GM06990 (cell line): ENCODE measurements at regions not wholly inside any gene's neighbourhood (a gene's known extent, or its start where the extent isn't known, plus 50 kb on each side); places are given as distances from the start of the nearest gene placed in this dataset.
"Not testable (repeated sequence)": the region's sequence is repeated elsewhere in the genome, so short reads cannot be mapped to it uniquely, and the experiment has no call there.

Experiments
- DNase-seq: peaks from one replicate; pipeline ENCODE4 v3.0.0-alpha.2; 2011; ENCODE audit not compliant: insufficient read length; ENCODE audit errors: extremely low read depth
- H3K27me3 ChIP-seq: replicated peaks from 2 replicates; pipeline ENCODE4 v1.6.0; 2011; ENCODE audit warnings: low read length; ENCODE audit not compliant: control insufficient read depth, insufficient read depth
- H3K36me3 ChIP-seq: 2 replicates; pipeline ENCODE4 v1.5.1; 2011; ENCODE audit warnings: low read length; ENCODE audit not compliant: control insufficient read depth, insufficient read depth
- H3K4me3 ChIP-seq: replicated peaks from 2 replicates; pipeline ENCODE4 v1.5.1; 2011; ENCODE audit warnings: low read depth, mild to moderate bottlenecking, control low read depth, low read length
- TF ChIP-seq, protein P1 (sequence below): IDR thresholded peaks from 2 replicates; pipeline ENCODE4 v1.5.1; 2011; ENCODE audit warnings: low read length, control low read depth, mild to moderate bottlenecking, inconsistent platforms; ENCODE audit not compliant: insufficient read depth, poor library complexity, severe bottlenecking

DNA sequence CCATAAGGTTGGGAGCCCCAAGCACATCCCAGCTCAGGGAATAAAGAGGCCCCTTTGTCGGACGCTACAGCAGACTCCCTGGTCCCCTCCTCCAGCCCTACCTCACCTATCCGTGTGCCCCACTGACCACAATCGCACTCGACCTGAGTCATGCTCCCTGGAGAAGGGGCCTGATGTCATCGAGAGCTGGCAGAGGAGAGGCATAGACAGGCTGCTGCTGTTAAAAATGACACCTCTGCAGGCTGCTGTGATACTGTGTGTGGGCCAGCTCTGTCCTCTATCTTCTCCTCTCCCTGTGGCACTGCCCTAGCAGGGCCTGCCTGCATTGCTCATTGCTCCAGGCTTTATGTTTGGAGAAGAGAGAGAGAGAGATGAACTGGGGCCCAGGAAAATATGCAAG is 123.4 kb upstream of the SYT13 start:
- Histone ChIP-seq H3K36me3 (no peaks in the 10 kb centered on the region), H3K27me3 (peaks cover 2% of the 10 kb centered on the region), H3K4me3 (no peak overlapping the region)
- TF ChIP-seq, protein P1, sequence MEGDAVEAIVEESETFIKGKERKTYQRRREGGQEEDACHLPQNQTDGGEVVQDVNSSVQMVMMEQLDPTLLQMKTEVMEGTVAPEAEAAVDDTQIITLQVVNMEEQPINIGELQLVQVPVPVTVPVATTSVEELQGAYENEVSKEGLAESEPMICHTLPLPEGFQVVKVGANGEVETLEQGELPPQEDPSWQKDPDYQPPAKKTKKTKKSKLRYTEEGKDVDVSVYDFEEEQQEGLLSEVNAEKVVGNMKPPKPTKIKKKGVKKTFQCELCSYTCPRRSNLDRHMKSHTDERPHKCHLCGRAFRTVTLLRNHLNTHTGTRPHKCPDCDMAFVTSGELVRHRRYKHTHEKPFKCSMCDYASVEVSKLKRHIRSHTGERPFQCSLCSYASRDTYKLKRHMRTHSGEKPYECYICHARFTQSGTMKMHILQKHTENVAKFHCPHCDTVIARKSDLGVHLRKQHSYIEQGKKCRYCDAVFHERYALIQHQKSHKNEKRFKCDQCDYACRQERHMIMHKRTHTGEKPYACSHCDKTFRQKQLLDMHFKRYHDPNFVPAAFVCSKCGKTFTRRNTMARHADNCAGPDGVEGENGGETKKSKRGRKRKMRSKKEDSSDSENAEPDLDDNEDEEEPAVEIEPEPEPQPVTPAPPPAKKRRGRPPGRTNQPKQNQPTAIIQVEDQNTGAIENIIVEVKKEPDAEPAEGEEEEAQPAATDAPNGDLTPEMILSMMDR, result no peak
- no peak for DNase-seq

DNA sequence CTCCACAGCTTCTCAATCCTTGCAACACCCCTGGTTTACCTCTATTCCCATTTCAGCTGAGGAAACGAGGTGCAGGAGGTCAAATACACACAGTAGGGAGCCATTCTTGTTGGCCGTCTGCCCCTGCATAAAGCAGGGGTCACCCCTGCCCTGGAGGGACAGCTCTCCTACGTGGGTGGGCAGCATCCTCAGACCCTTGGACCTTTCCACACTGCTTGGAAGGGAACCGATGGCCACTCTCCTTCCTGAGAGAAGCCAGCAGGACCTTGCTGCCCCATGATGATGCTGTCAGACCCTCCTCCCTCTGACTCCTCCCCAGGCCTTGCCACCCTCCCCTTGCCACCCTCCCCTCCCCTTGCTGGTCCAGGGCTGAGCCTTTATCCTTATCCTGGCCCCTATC is 121.1 kb upstream of the SYT13 start:
- DNase-seq, result no peak
- Histone ChIP-seq H3K4me3 (no peak overlapping the region), H3K36me3 (no peaks in the 10 kb centered on the region), H3K27me3 (peaks cover 1% of the 10 kb centered on the region)
- TF ChIP-seq, protein P1, result no peak

DNA sequence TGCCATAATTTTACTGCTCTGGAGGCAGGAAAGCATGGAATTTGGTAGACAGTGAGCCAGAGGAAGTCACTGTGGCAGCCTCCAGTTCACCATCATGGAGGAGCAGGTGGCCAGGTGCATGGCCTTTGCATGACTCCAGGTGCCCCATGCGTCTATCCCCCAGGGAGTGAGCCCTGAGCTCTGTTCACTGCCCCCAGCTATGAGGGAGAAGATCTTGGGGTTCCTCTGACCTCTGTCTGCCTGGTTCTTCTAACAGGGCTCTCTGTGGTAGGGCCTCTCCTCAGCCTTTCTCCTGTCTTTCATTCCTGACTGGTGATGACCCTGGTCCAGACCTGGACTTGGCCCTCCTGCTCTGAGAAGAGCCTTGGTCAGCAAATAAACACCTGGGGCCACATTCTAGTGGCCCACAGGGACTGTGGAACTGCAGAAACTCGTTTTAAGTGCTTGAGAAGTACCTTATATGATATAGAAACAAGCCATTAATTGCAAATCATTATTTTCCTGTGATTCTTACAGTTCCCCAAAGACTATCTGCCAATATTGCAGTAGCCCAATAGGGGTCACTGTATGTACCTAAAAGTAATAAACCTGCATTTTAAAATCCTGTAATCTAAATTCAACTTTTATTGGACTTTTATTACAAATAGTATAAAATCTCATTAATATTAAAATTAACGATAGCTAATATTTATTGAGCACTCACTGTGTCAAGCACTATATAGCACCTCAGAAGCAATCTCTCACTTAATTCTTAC is 120.0 kb upstream of the SYT13 start:
- DNase-seq, result no peak
- no peak overlapping the region for H3K4me3 ChIP-seq
- no peaks in the 10 kb centered on the region for H3K36me3 ChIP-seq
- TF ChIP-seq, protein P1, result peak; percentile 35
- H3K27me3 ChIP-seq, result peaks cover 1% of the 10 kb centered on the region; the same call in 1 of the 2 replicates

- not testable (repeated sequence) for H3K4me3 ChIP-seq, H3K36me3 ChIP-seq, DNase-seq, H3K27me3 ChIP-seq
Observed at GRCh38 chr11:45403521-45403920, 117.4 kb upstream of the SYT13 start.

DNA sequence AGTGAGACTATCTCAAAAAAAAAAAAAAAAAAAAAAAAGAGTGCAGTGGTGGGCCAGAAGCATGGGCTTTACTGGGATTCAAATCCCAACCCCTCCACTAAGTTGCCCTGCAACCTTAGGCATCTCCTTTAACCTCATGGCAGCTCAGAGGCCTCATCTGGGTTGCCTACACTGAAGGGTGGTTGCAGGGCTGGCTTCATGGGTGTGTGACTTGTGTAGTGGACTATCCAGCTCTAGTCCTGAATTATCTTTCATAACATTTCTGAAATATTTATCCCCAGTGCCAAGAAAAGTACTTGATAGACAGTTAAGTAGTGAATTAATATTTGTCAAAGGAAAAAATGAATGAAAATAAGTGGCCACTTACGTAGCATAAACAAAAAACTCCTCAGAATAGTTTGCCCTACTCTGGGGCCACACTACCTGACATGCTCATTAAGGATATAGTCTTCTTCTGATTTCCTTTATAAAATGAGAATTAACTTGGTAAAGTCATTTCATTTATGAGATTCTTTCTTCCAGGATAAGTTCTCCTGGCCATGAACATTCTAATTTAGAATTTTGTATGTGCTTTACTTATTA is 116.0 kb upstream of the SYT13 start:
- TF ChIP-seq, protein P1, result no peak
- no peak for DNase-seq
- Histone ChIP-seq H3K27me3 (no peaks in the 10 kb centered on the region; the same call in 1 of the 2 replicates), H3K4me3 (no peak overlapping the region), H3K36me3 (no peaks in the 10 kb centered on the region)

- no peaks in the 10 kb centered on the region for H3K36me3 ChIP-seq
- H3K4me3 ChIP-seq, result no peak overlapping the region
- DNase-seq, result no peak
- no peaks in the 10 kb centered on the region; the same call in 1 of the 2 replicates for H3K27me3 ChIP-seq
- TF ChIP-seq, protein P1, result no peak
Observed at GRCh38 chr11:45400591-45400990, 114.5 kb upstream of the SYT13 start.
